ENCODE measurements at regions not wholly inside any gene's neighbourhood (a gene's known extent, or its start where the extent isn't known, plus 50 kb on each side); places are given as distances from the start of the nearest gene placed in this dataset.
"Not testable (repeated sequence)": the region's sequence is repeated elsewhere in the genome, so short reads cannot be mapped to it uniquely, and the experiment has no call there.

- DNase-seq (ENCODE audit: extremely low read depth in 1 of 4, low spot score in 3 of 4) (no peak), FAIRE-seq (no peak), ATAC-seq (no peak)
- H3K27me3 ChIP-seq (ENCODE audit: control insufficient read depth in 2 of 2, insufficient read depth in 2 of 2, low read length in 2 of 2) = no peaks in the 10 kb centered on the region
- H3K27ac ChIP-seq (ENCODE audit: extremely low read depth, low read depth, low read length) = no peak overlapping the region
- no peaks in the 10 kb centered on the region for H3K4me1 ChIP-seq (replicated peaks in 1 of 2; ENCODE audit: control insufficient read depth in 2 of 2, insufficient read depth in 2 of 2, low read length in 2 of 2)
- in situ Hi-C loops (cut with MboI) (no loop called here), intact Hi-C loops (cut with micrococcal nuclease) (no loop called here)
- peaks cover 12% of the 10 kb centered on the region for H3K9me3 ChIP-seq (replicated peaks; ENCODE audit: control insufficient read depth, insufficient read depth, low read depth, low read length)
- H3K4me3 ChIP-seq = no peak overlapping the region
- no peak for TF ChIP-seq POLR2AphosphoS5 (IDR thresholded peaks at IDR 0.05; ENCODE audit: control insufficient read depth, insufficient read depth, low read depth, low read length)
- no peak for TF ChIP-seq FOXK2 (conservative IDR thresholded peaks at IDR 0.05 in 1 of 2, IDR thresholded peaks at IDR 0.05 in 1 of 2; ENCODE audit: low read depth in 2 of 2)
- TF ChIP-seq ZNF551 (CRISPR knock-in tag; IDR thresholded peaks at IDR 0.05) = no peak
- TF ChIP-seq ARNT (IDR thresholded peaks at IDR 0.05) = no peak
- no peak for TF ChIP-seq SREBF1 (IDR thresholded peaks at IDR 0.05; ENCODE audit: borderline replicate concordance, low read depth, low read length)
- TF ChIP-seq CREBBP (IDR thresholded peaks at IDR 0.05; ENCODE audit: low read depth, low read length) = no peak
- no peak for TF ChIP-seq ZNF280A (IDR thresholded peaks at IDR 0.05; ENCODE audit: low read depth, partially characterized antibody)
- CTCF ChIA-PET (ENCODE audit: low intra/inter-chr PET ratio) = no interaction called here
- H3K9ac ChIP-seq (ENCODE audit: insufficient read depth in 1 of 2, low read depth in 2 of 2, low read length in 2 of 2) = no peak overlapping the region
- 77% methylated on average over 6 of the region's 6 CpGs for WGBS (ENCODE audit: insufficient coverage, low coverage, missing lambda C conversion rate)
- peaks cover 21% of the 10 kb centered on the region; the same call in 2 of the 3 replicates for H3K36me3 ChIP-seq (ENCODE audit: control insufficient read depth, insufficient read depth, low read length)
- no peaks in the 10 kb centered on the region for H4K20me1 ChIP-seq (replicated peaks; ENCODE audit: control insufficient read depth, insufficient read depth, low read length)
- no TSS peak for BruUV-seq (replicated peaks)
- POLR2A ChIA-PET = no interaction called here
- H3K79me2 ChIP-seq (ENCODE audit: control insufficient read depth, insufficient read depth, low read length) = no peaks in the 10 kb centered on the region
- no peaks in the 10 kb centered on the region for H3K9me1 ChIP-seq (ENCODE audit: control insufficient read depth, insufficient read depth, low read length)
- no peak overlapping the region for H2AFZ ChIP-seq (ENCODE audit: low read depth, low read length)
- H3K4me2 ChIP-seq (ENCODE audit: insufficient read depth, low read length) = no peak overlapping the region
These were observed 163.2 kb upstream of the GRM7 start for GRCh38 chr3:6697722-6698121.

- H3K27me3 ChIP-seq (ENCODE audit: control insufficient read depth in 2 of 2, insufficient read depth in 2 of 2, low read length in 2 of 2); POLR2A ChIA-PET: not testable (repeated sequence)
These were observed 156.1 kb upstream of the GRM7 start for GRCh38 chr3:6704817-6705216.

More at GRCh38 chr3:6704817-6705216, 156.1 kb upstream of the GRM7 start:
- H3K4me2 ChIP-seq (ENCODE audit: insufficient read depth, low read length); H3K79me2 ChIP-seq (ENCODE audit: control insufficient read depth, insufficient read depth, low read length); H2AFZ ChIP-seq (ENCODE audit: low read depth, low read length); H3K4me1 ChIP-seq (replicated peaks in 1 of 2; ENCODE audit: control insufficient read depth in 2 of 2, insufficient read depth in 2 of 2, low read length in 2 of 2); in situ Hi-C loops (cut with MboI); H4K20me1 ChIP-seq (replicated peaks; ENCODE audit: control insufficient read depth, insufficient read depth, low read length); BruUV-seq (replicated peaks); H3K9ac ChIP-seq (ENCODE audit: insufficient read depth in 1 of 2, low read depth in 2 of 2, low read length in 2 of 2); H3K9me3 ChIP-seq (replicated peaks; ENCODE audit: control insufficient read depth, insufficient read depth, low read depth, low read length); DNase-seq (ENCODE audit: extremely low read depth in 1 of 4, low spot score in 3 of 4); H3K9me1 ChIP-seq (ENCODE audit: control insufficient read depth, insufficient read depth, low read length); ATAC-seq; CTCF ChIA-PET (ENCODE audit: low intra/inter-chr PET ratio); H3K4me3 ChIP-seq; FAIRE-seq; H3K36me3 ChIP-seq (ENCODE audit: control insufficient read depth, insufficient read depth, low read length); intact Hi-C loops (cut with micrococcal nuclease); H3K27ac ChIP-seq (ENCODE audit: extremely low read depth, low read depth, low read length): not testable (repeated sequence)
- WGBS (ENCODE audit: insufficient coverage, low coverage, missing lambda C conversion rate) = 44% methylated on average over 5 of the region's 5 CpGs
